LNCAP (cell line): ENCODE measurements at regions not wholly inside any gene's neighbourhood (a gene's known extent, or its start where the extent isn't known, plus 50 kb on each side); places are given as distances from the start of the nearest gene placed in this dataset.

ENCODE experiments used
- TF ChIP-seq, protein P1 (sequence below): fragments of 450-650 bp; IDR thresholded peaks from 2 replicates; pipeline ENCODE4 v1.5.1; 2017; ENCODE audit warnings: mild to moderate bottlenecking

DNA sequence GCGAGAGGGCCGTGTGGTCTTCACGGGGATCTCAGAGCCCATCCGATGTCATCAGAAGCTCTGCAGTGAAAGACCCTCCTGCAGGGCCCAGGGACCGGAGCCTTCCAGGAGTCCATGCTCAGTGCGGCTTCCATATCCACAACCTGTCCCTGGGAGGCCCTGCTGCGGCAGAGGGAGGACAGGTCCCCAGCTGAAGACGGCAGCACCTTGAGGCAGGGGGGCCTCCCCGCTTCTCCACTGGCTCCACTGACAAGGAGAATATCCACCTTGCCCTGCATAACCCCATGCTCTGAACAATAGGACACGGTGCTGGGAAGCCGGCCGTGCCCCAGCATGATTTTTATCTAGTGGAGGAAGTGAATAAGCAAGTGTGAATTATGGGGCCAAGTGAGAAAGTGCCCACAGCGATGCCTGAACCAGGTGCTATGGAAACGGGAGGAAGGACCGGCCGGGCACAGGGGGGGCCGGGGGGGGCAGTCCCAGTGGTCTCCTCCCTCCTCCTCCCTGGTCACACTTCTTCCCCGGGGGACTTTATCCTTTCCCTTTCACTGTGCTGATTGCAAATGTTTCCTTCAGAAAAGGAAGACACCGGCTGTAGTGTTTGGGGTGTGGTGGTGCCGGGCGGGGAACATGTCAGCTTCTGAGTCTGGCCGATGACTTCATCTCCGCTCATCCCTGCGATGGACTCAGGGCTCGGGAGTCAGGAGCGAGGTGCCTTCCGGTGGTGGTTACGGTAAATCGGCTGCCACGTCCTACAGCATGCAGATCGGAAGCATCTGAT is 225.1 kb downstream of the ERMARD start:
- TF ChIP-seq, protein P1, sequence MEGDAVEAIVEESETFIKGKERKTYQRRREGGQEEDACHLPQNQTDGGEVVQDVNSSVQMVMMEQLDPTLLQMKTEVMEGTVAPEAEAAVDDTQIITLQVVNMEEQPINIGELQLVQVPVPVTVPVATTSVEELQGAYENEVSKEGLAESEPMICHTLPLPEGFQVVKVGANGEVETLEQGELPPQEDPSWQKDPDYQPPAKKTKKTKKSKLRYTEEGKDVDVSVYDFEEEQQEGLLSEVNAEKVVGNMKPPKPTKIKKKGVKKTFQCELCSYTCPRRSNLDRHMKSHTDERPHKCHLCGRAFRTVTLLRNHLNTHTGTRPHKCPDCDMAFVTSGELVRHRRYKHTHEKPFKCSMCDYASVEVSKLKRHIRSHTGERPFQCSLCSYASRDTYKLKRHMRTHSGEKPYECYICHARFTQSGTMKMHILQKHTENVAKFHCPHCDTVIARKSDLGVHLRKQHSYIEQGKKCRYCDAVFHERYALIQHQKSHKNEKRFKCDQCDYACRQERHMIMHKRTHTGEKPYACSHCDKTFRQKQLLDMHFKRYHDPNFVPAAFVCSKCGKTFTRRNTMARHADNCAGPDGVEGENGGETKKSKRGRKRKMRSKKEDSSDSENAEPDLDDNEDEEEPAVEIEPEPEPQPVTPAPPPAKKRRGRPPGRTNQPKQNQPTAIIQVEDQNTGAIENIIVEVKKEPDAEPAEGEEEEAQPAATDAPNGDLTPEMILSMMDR: no peak

GRCh38 chr6:169975701-169976100 is 224.3 kb downstream of the ERMARD start:
- TF ChIP-seq, protein P1: no peak

GRCh38 chr6:169975286-169975685 is 223.9 kb downstream of the ERMARD start:
- TF ChIP-seq, protein P1: no peak

- TF ChIP-seq, protein P1: no peak
Observed at GRCh38 chr6:169974663-169975062, 223.2 kb downstream of the ERMARD start.

- TF ChIP-seq, protein P1: no peak
Observed at GRCh38 chr6:169972736-169973135, 221.3 kb downstream of the ERMARD start.

- TF ChIP-seq, protein P1: no peak
Observed at GRCh38 chr6:169972101-169972651, 220.8 kb downstream of the ERMARD start.

DNA sequence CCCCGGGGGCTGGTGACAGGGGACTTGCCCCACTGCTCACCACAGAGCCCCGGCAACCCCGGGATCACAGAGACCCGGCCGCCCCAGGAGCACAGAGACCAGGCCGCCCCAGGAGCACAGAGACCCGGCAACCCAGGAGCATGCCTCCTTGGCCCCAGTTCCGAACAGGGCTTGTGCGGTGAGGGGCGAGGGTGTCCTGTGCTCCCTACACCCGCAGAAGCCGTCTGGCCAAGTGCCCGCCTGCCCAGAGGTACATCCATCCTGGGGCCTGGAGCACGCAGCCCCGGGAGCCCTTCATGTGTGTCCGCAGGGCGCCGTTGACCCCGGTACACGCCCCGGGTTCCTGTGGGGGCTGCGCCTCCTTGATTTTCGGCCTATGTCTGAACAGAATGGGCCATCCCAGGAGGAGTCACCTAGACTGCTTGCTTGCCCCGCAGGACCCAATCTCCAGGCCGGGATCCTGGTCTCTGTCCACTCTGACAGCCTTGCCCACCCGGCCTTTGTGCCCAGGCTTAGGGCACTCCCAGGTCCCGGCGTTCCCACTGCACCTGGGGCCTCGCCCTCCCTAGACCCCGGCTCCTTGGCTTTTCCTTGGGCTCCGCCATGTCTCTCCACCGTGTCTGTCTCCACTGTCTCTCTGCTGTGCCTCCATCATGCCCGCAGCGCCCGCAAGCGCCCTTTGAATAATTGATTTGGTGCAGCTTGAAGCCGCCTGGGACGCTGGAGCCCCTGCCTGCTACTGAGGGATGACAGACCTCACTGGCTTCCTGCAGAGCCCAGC is 219.8 kb downstream of the ERMARD start:
- TF ChIP-seq, protein P1: no peak
